Osteoblast (primary cell): ENCODE measurements at regions not wholly inside any gene's neighbourhood (a gene's known extent, or its start where the extent isn't known, plus 50 kb on each side); places are given as distances from the start of the nearest gene placed in this dataset.

Experiments used
- DNase-seq: peaks from one replicate; pipeline ENCODE4 v3.0.0; 2011; ENCODE audit warnings: low spot score, mixed read lengths; ENCODE audit not compliant: insufficient read length; ENCODE audit errors: missing footprints
- H2AFZ ChIP-seq: 2 replicates; pipeline ENCODE4 v1.6.0; 2011; ENCODE audit warnings: mild to moderate bottlenecking, low read length
- H3K27ac ChIP-seq: 2 replicates; pipeline ENCODE4 v1.5.1; 2011; ENCODE audit warnings: mild to moderate bottlenecking, low read depth, low read length, moderate library complexity
- H3K27me3 ChIP-seq: 2 replicates; pipeline ENCODE4 v1.6.0; 2012; ENCODE audit warnings: mild to moderate bottlenecking, control low read depth, inconsistent platforms, low read length, moderate library complexity; ENCODE audit not compliant: insufficient read depth
- H3K36me3 ChIP-seq: 2 replicates; pipeline ENCODE4 v1.5.1; 2011; ENCODE audit warnings: mild to moderate bottlenecking, low read length, control low read depth, moderate library complexity; ENCODE audit not compliant: insufficient read depth
- H3K4me1 ChIP-seq: 2 replicates; pipeline ENCODE4 v1.5.1; 2011; ENCODE audit warnings: mild to moderate bottlenecking, low read length, control low read depth, moderate library complexity; ENCODE audit not compliant: insufficient read depth
- H3K4me2 ChIP-seq: 2 replicates; pipeline ENCODE4 v1.6.0; 2011; ENCODE audit warnings: mild to moderate bottlenecking, low read length; ENCODE audit not compliant: insufficient read depth
- H3K4me3 ChIP-seq: fragments of 200-600 bp; sonication (generic); 3 replicates; pipeline ENCODE4 v1.5.1; 2012; ENCODE audit warnings: mild to moderate bottlenecking, low read length, inconsistent platforms; ENCODE audit not compliant: insufficient read depth
- H3K79me2 ChIP-seq: 2 replicates; pipeline ENCODE4 v1.6.0; 2012; ENCODE audit warnings: mild to moderate bottlenecking, low read length, control low read depth, inconsistent platforms; ENCODE audit not compliant: insufficient read depth
- H3K9me3 ChIP-seq: 2 replicates; pipeline ENCODE4 v1.5.1; 2011; ENCODE audit warnings: low read depth, low read length, control low read depth
- H4K20me1 ChIP-seq: 2 replicates; pipeline ENCODE4 v1.6.0; 2012; ENCODE audit warnings: mild to moderate bottlenecking, low read length, control low read depth; ENCODE audit not compliant: insufficient read depth
- TF ChIP-seq, protein P1 (sequence below): IDR thresholded peaks from 2 replicates; pipeline ENCODE4 v1.5.1; 2011; ENCODE audit warnings: mild to moderate bottlenecking, low read depth, low read length, moderate library complexity; ENCODE audit errors: extremely low read depth

DNA sequence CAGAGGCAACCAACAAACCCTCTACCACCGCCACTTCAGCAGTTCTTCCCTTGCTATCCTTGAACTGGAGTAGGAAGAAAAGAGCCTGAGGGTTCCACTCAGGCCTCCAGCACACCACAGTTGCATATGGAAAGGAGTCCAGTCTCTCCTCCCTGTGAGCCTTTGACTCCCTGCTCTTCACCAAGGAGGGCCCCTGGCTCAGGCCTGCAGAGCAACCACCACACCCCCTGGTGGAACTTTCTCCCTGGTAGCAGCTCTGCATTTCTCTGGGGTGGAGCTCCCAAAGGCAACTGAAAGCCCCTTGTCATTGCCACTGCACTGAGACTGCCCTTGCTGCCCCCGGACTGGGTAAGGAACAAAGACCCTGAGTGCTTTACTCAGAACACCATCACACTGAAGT, 1021.5 kb upstream of the ADGRL2 start:
- Histone ChIP-seq H3K27ac (no peak overlapping the region), H3K4me1 (no peaks in the 10 kb centered on the region), H3K4me2 (no peak overlapping the region), H3K36me3 (no peaks in the 10 kb centered on the region), H3K79me2 (no peaks in the 10 kb centered on the region), H3K9me3 (no peaks in the 10 kb centered on the region), H3K4me3 (no peak overlapping the region), H2AFZ (no peak overlapping the region), H4K20me1 (no peaks in the 10 kb centered on the region), H3K27me3 (no peaks in the 10 kb centered on the region)
- DNase-seq: no peak
- TF ChIP-seq, protein P1, sequence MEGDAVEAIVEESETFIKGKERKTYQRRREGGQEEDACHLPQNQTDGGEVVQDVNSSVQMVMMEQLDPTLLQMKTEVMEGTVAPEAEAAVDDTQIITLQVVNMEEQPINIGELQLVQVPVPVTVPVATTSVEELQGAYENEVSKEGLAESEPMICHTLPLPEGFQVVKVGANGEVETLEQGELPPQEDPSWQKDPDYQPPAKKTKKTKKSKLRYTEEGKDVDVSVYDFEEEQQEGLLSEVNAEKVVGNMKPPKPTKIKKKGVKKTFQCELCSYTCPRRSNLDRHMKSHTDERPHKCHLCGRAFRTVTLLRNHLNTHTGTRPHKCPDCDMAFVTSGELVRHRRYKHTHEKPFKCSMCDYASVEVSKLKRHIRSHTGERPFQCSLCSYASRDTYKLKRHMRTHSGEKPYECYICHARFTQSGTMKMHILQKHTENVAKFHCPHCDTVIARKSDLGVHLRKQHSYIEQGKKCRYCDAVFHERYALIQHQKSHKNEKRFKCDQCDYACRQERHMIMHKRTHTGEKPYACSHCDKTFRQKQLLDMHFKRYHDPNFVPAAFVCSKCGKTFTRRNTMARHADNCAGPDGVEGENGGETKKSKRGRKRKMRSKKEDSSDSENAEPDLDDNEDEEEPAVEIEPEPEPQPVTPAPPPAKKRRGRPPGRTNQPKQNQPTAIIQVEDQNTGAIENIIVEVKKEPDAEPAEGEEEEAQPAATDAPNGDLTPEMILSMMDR: no peak

GRCh38 chr1:80778094-80778840, 1022.5 kb upstream of the ADGRL2 start:
- Histone ChIP-seq H3K36me3 (no peaks in the 10 kb centered on the region), H3K4me1 (no peaks in the 10 kb centered on the region), H4K20me1 (no peaks in the 10 kb centered on the region), H3K4me3 (no peak overlapping the region), H3K9me3 (no peaks in the 10 kb centered on the region), H2AFZ (no peak overlapping the region), H3K79me2 (no peaks in the 10 kb centered on the region), H3K27ac (no peak overlapping the region), H3K4me2 (no peak overlapping the region), H3K27me3 (no peaks in the 10 kb centered on the region)
- no peak for DNase-seq
- TF ChIP-seq, protein P1: no peak

GRCh38 chr1:80776266-80776665, 1024.5 kb upstream of the ADGRL2 start:
- Histone ChIP-seq H2AFZ (no peak overlapping the region), H3K27ac (no peak overlapping the region), H3K36me3 (no peaks in the 10 kb centered on the region), H3K27me3 (no peaks in the 10 kb centered on the region), H3K4me2 (no peak overlapping the region), H3K4me3 (no peak overlapping the region), H3K79me2 (no peaks in the 10 kb centered on the region), H4K20me1 (no peaks in the 10 kb centered on the region), H3K9me3 (no peaks in the 10 kb centered on the region), H3K4me1 (no peaks in the 10 kb centered on the region)
- DNase-seq: no peak
- TF ChIP-seq, protein P1: no peak

GRCh38 chr1:80769208-80769750, 1031.5 kb upstream of the ADGRL2 start:
- no peak overlapping the region for H3K27ac ChIP-seq
- no peaks in the 10 kb centered on the region for H3K79me2 ChIP-seq
- H3K27me3 ChIP-seq: no peaks in the 10 kb centered on the region
- no peak for DNase-seq
- H2AFZ ChIP-seq: no peak overlapping the region
- TF ChIP-seq, protein P1: no peak
- H3K4me3 ChIP-seq: no peak overlapping the region
- no peaks in the 10 kb centered on the region for H4K20me1 ChIP-seq
- no peaks in the 10 kb centered on the region for H3K36me3 ChIP-seq
- no peaks in the 10 kb centered on the region for H3K9me3 ChIP-seq
- no peaks in the 10 kb centered on the region for H3K4me1 ChIP-seq
- H3K4me2 ChIP-seq: no peak overlapping the region
